AG04450 (cell line): ENCODE measurements at regions not wholly inside any gene's neighbourhood (a gene's known extent, or its start where the extent isn't known, plus 50 kb on each side); places are given as distances from the start of the nearest gene placed in this dataset.

Experiments used
- CTCF ChIA-PET: fragments of 300-600, 350-600 bp; formaldehyde crosslinking; extraction: SDS; loops from one replicate; lab custom pipeline; 2022; ENCODE audit warnings: antibody characterized with exemption, inconsistent platforms; lab: Charles Lee
- POLR2A ChIA-PET: fragments of 350-600 bp; formaldehyde crosslinking; extraction: SDS; loops from one replicate; lab custom pipeline; 2021; ENCODE audit warnings: antibody characterized with exemption, inconsistent platforms; lab: Yijun Ruan, JAX
- DNase-seq: peaks from one replicate; pipeline ENCODE4 v3.0.0-alpha.2; 2011; ENCODE audit warnings: low read depth, low spot score
- H3K27ac ChIP-seq: one replicate; pipeline ENCODE4 v1.5.1; 2012; ENCODE audit warnings: low read depth, low read length, control low read depth
- H3K27me3 ChIP-seq: one replicate; pipeline ENCODE4 v1.6.0; 2012; ENCODE audit warnings: low read length; ENCODE audit not compliant: control insufficient read depth, insufficient read depth
- H3K4me3 ChIP-seq: 2 replicates; pipeline ENCODE4 v1.5.1; 2011; ENCODE audit warnings: mild to moderate bottlenecking, low read depth, low read length, control low read depth
- H3K9me3 ChIP-seq: 2 replicates; pipeline ENCODE4 v1.5.1; 2012; ENCODE audit warnings: low read length; ENCODE audit not compliant: control insufficient read depth, insufficient read depth
- CTCF ChIP-seq: IDR thresholded peaks from 2 replicates; pipeline ENCODE4 v1.5.1; 2011; ENCODE audit warnings: low read depth, low read length, control low read depth, inconsistent platforms

GRCh38 chr4:124055336-124055735 lies 657.2 kb downstream of the ANKRD50 start:
- Histone ChIP-seq H3K27ac (no peak overlapping the region), H3K27me3 (no peaks in the 10 kb centered on the region), H3K9me3 (no peaks in the 10 kb centered on the region), H3K4me3 (no peak overlapping the region)
- DNase-seq, result no peak
- no peak for TF ChIP-seq CTCF
- POLR2A ChIA-PET, result no interaction called here
- CTCF ChIA-PET, result no interaction called here

- no peaks in the 10 kb centered on the region for H3K9me3 ChIP-seq
- ChIA-PET POLR2A (no interaction called here), CTCF (no interaction called here)
Measured at GRCh38 chr4:124055896-124056295, 656.6 kb downstream of the ANKRD50 start.

GRCh38 chr4:124060261-124060918 lies 652.1 kb downstream of the ANKRD50 start:
- no peak for DNase-seq
- POLR2A ChIA-PET, result no interaction called here
- Histone ChIP-seq H3K27me3 (no peaks in the 10 kb centered on the region), H3K9me3 (no peaks in the 10 kb centered on the region), H3K27ac (no peak overlapping the region), H3K4me3 (no peak overlapping the region)
- CTCF ChIA-PET, result no interaction called here
- no peak for TF ChIP-seq CTCF

More at GRCh38 chr4:124055896-124056295, 656.6 kb downstream of the ANKRD50 start:
- no peak overlapping the region for H3K4me3 ChIP-seq
- DNase-seq, result no peak
- no peaks in the 10 kb centered on the region for H3K27me3 ChIP-seq
- H3K27ac ChIP-seq, result no peak overlapping the region
- TF ChIP-seq CTCF, result no peak

- no peak for TF ChIP-seq CTCF
- Histone ChIP-seq H3K9me3 (no peaks in the 10 kb centered on the region), H3K27ac (no peak overlapping the region), H3K4me3 (no peak overlapping the region), H3K27me3 (no peaks in the 10 kb centered on the region)
- no peak for DNase-seq
- ChIA-PET CTCF (no interaction called here), POLR2A (no interaction called here)
Measured at GRCh38 chr4:124061413-124061812, 651.1 kb downstream of the ANKRD50 start.

GRCh38 chr4:124065422-124065821 lies 647.1 kb downstream of the ANKRD50 start:
- Histone ChIP-seq H3K27me3 (no peaks in the 10 kb centered on the region), H3K4me3 (no peak overlapping the region), H3K9me3 (peaks cover 5% of the 10 kb centered on the region; the same call in 1 of the 2 replicates), H3K27ac (no peak overlapping the region)
- POLR2A ChIA-PET, result no interaction called here
- CTCF ChIA-PET, result no interaction called here
- TF ChIP-seq CTCF, result no peak
- no peak for DNase-seq
